HG02840 (cell line): ENCODE measurements at regions not wholly inside any gene's neighbourhood (a gene's known extent, or its start where the extent isn't known, plus 50 kb on each side); places are given as distances from the start of the nearest gene placed in this dataset.
"Not testable (repeated sequence)": the region's sequence is repeated elsewhere in the genome, so short reads cannot be mapped to it uniquely, and the experiment has no call there.

Experiments used
- ATAC-seq: cut with Tn5 transposase; IDR thresholded peaks from one replicate; pipeline ENCODE4 v1.9.1; 2021; ENCODE audit warnings: mild to moderate bottlenecking, moderate library complexity, moderate number of reproducible peaks; ENCODE audit not compliant: unreplicated experiment, low FRiP score

GRCh38 chr20:40848526-40848925 is 159.5 kb upstream of the MAFB start:
- ATAC-seq: no peak

DNA sequence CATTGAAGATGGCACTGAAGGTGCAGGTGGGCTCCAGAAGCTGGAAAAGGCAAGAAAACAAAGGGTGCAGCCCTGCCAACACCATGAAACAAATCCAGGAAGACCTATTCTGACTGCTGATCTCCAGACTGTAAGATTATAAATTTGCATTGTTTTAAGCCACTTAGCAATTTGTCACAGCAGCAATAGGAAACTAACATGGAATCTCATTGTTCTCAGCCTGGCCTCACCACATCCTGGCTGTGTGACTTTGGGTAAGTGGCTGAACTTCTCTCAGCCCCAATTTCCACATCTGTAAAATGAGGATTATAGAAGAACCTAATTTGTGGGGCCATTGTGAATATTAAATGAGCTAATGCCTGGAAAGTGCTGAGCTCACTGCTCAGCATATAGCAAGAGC is 160.4 kb upstream of the MAFB start:
- ATAC-seq: no peak

DNA sequence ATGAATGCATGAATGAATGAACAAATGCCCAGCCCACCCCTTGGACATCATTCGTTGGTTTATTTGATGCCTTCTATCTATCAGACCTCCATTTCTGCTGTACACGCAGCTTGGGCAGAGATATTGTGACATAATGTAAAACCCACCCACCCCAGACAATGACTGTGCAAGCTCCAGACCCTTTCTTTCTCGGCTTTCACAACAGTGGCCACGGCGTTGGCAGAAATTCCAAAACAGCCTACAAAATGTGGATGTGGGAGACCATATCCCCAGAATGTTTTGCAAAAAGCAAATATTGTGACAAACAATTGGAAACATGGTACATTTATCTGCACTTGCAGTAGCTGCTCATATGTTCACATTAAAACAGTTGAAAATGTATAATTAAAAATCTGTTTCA is 162.0 kb upstream of the MAFB start:
- ATAC-seq: no peak

GRCh38 chr20:40855269-40855668 is 166.2 kb upstream of the MAFB start:
- ATAC-seq: no peak

- ATAC-seq: no peak
Observed at GRCh38 chr20:40856653-40857052, 167.6 kb upstream of the MAFB start.

DNA sequence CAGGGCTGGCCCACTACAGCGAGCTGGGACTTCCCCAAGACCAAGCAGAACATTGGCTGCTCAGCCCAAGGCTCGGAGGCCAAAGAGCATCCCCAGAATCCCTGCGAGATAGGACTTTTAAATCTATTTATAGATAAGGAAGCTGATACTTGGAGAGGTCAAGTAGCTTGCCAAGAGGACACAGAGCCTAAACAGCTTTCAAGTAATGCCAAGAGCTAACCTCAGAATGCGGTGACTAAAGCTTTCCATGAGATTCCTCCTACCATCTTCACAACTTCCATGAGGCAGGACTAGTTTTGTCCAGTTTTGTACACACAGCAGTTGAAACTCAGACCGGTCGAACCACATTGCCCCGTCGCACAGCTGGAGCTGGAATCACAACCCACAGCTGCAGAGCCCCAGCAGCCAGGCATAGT is 168.1 kb upstream of the TOP1 start:
- no peak for ATAC-seq

- no peak for ATAC-seq
Observed at GRCh38 chr20:40861427-40862008, 167.1 kb upstream of the TOP1 start.

DNA sequence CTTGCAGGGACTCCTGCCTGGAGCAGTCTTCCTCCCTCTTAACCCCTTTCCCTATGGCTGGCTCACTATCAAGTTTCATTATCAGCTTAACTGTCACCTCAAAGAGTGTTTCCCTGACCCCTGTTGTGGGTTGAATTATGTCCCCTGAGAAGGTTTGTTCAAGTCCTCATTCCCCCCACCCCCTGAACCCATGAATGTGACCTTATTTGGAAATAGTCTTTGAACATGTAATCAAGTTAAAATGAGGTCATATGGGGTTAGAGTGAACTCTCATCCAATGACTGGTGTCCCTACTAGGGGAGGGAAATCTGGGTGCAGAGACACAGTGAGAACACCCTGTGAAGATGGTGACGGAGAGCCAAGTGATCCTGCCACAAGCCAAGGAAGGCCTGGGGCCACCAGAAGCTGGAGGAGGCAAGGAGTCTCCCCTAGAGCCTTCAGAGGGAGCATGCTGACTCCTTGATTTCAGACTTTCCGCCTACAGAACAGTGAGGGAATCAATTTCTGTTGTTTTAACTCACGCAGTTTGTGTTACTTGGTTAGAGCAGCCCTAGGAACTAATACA is 165.2 kb upstream of the TOP1 start:
- ATAC-seq: no peak

DNA sequence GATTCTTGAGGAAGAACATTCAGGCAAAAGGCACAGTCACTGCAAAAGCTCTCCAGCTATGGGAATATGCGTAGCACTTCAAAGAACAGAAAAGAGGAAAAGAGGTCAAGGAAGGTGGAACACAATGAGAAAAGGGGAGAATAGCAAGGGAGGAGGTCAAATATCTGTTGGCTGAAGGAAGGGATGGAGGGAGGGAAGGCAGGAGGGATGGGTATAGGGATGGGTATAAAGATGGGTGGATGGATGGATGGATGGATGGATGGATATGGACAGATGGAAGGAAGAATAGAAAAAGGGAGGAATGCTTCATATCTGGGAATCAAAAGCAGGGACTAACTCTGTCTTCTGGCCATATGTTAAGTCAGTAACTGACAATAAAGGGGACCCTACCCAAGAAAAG is 164.2 kb upstream of the TOP1 start:
- no peak for ATAC-seq

DNA sequence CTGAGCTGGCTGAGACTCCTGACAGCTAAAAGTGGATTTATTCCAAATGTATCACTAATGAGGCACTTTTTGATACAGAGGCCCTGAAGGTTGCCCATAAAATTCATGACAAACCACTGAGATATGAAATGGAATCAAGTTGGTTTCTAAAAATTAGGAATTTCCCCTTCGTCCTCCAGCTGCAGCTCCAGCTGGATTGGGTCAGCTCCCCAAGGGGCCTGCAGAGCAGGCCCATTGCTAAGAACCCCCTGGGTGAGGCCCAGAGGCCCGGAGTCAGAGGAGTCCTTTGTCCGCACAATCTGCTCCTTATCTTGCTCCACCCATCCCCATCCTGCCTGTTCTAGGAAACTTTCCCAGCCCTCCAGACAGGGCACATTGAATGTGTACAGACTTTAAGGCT is 163.5 kb upstream of the TOP1 start:
- no peak for ATAC-seq

GRCh38 chr20:40866056-40866455 is 162.6 kb upstream of the TOP1 start:
- no peak for ATAC-seq

GRCh38 chr20:40868551-40869217 is 159.9 kb upstream of the TOP1 start:
- no peak for ATAC-seq

DNA sequence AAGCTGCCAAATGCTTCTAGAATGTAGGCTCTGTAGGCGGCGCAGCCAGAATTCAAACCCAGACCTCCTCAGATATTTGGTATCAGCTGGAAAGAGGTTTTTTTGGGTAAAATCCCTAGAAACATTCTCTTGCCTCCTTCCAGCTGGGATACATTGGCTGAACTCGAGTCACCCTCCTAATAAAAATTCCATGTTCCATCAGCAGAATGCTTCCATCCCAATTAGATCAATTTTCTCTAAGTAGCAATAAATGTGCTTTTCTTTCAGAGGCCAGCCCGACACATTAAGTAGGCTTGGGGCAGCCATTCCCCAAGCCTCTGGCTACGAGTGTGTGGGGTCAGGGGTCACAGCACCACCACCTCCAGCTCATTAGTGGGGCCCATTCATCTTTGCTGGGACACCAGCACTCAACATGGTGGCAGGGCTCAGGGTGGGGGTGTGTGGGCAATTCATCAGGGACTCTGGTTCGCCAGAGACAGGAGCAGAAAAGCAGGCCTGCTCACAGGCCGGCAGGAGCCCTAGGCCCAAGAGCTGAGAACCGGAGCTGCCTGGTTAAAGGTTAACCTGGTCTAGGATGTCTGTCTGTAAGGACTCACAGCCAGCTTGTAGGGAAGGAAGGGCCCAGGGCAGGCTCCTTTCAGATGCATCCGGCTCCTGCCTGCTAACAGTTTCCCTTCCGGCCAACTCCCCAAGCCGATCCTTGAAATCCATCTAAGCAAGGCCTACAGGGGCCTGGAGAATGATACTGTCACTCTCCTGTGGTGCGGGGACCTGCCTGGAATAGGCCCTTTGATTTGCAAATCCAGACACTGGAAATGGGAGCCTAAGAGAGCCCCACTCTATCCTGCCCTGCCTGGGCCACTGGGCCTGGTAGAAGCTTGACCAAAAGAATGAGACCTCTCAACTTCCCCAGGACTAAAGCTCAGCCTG is 159.1 kb upstream of the TOP1 start:
- no peak for ATAC-seq

GRCh38 chr20:40875116-40876085 is 153.2 kb upstream of the TOP1 start:
- no peak for ATAC-seq

DNA sequence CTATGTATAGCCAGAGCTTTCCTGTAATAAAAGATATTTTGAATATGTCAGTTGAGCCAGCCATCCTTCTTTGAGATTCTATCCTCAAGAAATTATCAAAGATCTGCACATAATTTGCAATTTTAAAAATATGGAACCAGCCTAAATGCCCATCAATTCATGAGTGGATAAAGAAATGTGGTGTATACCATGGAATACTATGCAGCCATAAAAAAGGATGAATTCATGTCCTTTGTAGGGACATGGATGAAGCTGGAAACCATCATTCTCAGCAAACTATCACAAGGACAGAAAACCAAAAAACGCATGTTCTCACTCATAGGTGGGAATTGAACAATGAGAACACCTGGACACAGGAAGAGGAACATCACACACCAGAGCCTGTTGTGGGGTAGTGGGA is 150.5 kb upstream of the TOP1 start:
- not testable (repeated sequence) for ATAC-seq

DNA sequence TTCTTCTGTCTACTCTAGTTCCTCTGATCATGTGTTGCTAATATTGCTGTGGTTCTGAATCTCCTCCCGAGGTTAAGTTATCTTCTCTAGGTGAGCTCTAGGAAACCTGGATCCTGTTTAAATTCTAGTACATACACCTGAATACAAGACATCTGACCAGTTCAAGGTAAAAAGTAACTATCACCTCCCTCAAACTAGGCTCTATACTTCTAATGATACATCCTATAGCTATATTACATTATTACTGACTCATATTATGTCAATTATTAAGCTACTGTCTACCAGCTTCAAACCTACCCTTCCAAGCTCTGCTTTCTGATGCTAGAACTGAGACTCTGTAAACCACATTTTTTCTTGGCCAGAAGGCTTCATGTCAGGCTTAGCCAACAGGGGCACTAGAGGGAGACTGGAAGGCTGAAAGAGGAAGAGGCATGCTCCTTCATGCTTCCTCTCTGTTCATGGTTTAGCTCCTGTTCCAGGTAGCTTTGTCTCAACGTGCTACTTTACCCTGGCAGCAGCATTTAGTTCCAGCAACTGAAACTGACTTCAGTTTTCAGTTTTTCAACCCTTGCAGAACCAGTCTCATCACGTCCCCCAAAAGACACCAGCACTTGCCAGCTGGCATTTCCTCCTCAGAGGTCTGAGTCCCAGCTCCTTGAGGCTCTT is 148.4 kb upstream of the TOP1 start:
- no peak for ATAC-seq

DNA sequence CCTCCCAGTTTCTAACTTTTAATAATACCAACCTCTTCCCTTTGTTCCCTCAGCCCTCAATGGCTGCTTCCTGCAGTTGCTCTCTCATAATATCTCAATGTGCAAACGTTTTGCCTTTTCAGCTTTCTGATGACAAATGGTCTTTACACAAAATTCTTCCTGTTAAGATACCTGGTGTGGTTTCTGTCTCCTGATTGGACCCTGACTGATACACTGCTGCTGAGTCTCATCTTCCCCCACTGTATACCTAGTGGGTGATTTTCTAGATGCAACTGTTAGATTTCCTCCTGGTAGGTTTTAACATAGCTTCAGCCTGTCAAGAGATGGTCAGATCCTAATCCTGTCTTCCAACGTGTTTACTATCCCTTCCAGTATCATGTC is 147.9 kb upstream of the TOP1 start:
- no peak for ATAC-seq

- no peak for ATAC-seq
Observed at GRCh38 chr20:40882152-40882551, 146.5 kb upstream of the TOP1 start.

DNA sequence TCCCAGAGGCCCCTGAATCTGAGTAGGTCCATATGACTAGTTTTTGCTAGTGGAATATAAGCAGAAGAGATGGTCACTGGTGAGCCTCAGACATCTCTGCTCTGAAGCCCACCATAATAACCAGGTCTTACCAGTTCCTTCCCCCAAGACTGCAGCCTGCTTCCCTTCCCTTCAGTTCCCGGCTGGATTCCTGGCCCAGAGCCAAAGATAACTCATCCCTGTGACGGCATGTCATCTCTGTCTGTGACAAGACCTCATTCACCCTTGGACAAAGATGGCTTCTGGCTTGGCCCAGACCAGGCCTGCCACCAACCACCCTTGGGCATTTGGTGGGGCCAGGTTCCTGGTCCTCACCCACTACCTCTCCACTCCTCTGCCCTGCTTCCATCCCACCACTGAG is 145.5 kb upstream of the TOP1 start:
- ATAC-seq: no peak

GRCh38 chr20:40887105-40887504 is 141.5 kb upstream of the TOP1 start:
- ATAC-seq: no peak
